ENCODE measurements at regions not wholly inside any gene's neighbourhood (a gene's known extent, or its start where the extent isn't known, plus 50 kb on each side); places are given as distances from the start of the nearest gene placed in this dataset.

- TF ChIP-seq TEAD4 (IDR thresholded peaks at IDR 0.05), result no peak
- TF ChIP-seq YY1 (IDR thresholded peaks at IDR 0.05; ENCODE audit: low read depth), result no peak
- TF ChIP-seq REST (IDR thresholded peaks at IDR 0.05; ENCODE audit: low read depth), result no peak
- TF ChIP-seq NFIC (IDR thresholded peaks at IDR 0.05), result no peak
- TF ChIP-seq, protein P1, sequence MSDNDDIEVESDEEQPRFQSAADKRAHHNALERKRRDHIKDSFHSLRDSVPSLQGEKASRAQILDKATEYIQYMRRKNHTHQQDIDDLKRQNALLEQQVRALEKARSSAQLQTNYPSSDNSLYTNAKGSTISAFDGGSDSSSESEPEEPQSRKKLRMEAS (IDR thresholded peaks at IDR 0.05), result no peak
- no peak for TF ChIP-seq EP300 (IDR thresholded peaks at IDR 0.05; ENCODE audit: borderline replicate concordance)
- no peak for TF ChIP-seq EGR1 (IDR thresholded peaks at IDR 0.05)
- TF ChIP-seq USF1 (IDR thresholded peaks at IDR 0.05), result no peak
- no peak for TF ChIP-seq ZBTB7A (IDR thresholded peaks at IDR 0.05; ENCODE audit: low read depth)
These were observed 103.2 kb upstream of the CAMK1G start for GRCh38 chr1:209480345-209480744.

All from Ishikawa (cell line).